ENCODE measurements at regions not wholly inside any gene's neighbourhood (a gene's known extent, or its start where the extent isn't known, plus 50 kb on each side); places are given as distances from the start of the nearest gene placed in this dataset.

DNA sequence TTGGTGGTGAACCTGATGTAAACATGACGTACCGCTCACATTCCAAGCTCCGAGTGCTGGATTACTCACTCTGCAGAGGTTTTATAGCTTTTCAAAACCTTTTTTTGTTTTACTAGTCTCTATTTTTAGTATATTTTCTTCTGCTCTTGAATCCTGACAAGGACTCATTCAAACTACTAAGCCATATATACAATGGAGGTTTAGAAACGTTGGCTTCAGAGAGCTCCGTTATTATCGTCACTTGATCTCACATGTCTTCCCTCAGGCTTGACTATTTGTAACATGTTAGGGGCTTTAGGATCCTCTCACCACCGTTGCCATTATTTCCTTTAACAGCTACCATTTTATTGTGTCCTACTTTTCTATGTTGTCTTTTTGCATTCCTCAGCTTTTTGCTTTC is 1321.5 kb upstream of the FLRT2 start:
- no peak overlapping the region for H2AFZ ChIP-seq
- DNase-seq (ENCODE audit: low spot score) = no peak
- H3K27ac ChIP-seq = no peak overlapping the region
- no peak for TF ChIP-seq EZH2phosphoT487 (IDR thresholded peaks at IDR 0.05; ENCODE audit: low read depth, severe bottlenecking, unreplicated experiment)
- 60% methylated on average over 7 of the region's 7 CpGs for WGBS (ENCODE audit: low lambda C conversion rate, missing lambda C conversion rate)
- H3K9me2 ChIP-seq (replicated peaks; ENCODE audit: insufficient read depth) = no peaks in the 10 kb centered on the region
- H3K36me3 ChIP-seq (replicated peaks; ENCODE audit: insufficient read depth, low read depth) = no peaks in the 10 kb centered on the region
- H4K20me1 ChIP-seq (ENCODE audit: insufficient read depth, poor library complexity, severe bottlenecking) = no peaks in the 10 kb centered on the region
- H3K79me2 ChIP-seq = no peaks in the 10 kb centered on the region
- H3K27me3 ChIP-seq = no peaks in the 10 kb centered on the region
- H3K4me3 ChIP-seq = no peak overlapping the region
- H3K4me1 ChIP-seq (ENCODE audit: insufficient read depth) = no peaks in the 10 kb centered on the region
- no peaks in the 10 kb centered on the region for H3K9me3 ChIP-seq (ENCODE audit: low read depth)
- H3K4me2 ChIP-seq = no peak overlapping the region

DNA sequence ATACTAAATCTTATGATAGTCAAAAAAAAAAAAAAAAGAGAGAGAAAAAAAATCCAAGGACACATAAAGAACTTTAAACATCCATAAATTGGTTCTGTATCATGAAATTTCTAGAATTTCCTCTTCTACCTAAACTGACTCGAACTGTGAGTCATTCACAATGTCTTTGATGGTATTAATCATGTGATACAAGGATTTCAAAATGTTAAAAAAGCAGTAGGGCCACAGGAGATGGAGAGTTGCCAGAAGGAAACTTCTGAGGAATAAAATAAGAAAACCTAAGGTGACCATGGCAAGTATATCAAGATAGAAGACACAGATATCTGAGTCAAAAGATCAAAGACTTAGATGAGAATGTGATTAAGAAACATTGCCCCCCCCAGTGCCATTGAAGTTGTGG is 1320.9 kb upstream of the FLRT2 start:
- Histone ChIP-seq H3K9me2 (replicated peaks; ENCODE audit: insufficient read depth) (no peaks in the 10 kb centered on the region), H3K9me3 (ENCODE audit: low read depth) (no peaks in the 10 kb centered on the region), H3K27me3 (no peaks in the 10 kb centered on the region), H2AFZ (no peak overlapping the region), H3K27ac (no peak overlapping the region), H4K20me1 (ENCODE audit: insufficient read depth, poor library complexity, severe bottlenecking) (no peaks in the 10 kb centered on the region), H3K4me3 (no peak overlapping the region), H3K79me2 (no peaks in the 10 kb centered on the region), H3K4me1 (ENCODE audit: insufficient read depth) (no peaks in the 10 kb centered on the region), H3K4me2 (no peak overlapping the region), H3K36me3 (replicated peaks; ENCODE audit: insufficient read depth, low read depth) (no peaks in the 10 kb centered on the region)
- 70% methylated on average over 1 of the region's 1 CpG for whole genome bisulfite sequencing (ENCODE audit: low lambda C conversion rate, missing lambda C conversion rate)
- no peak for DNase-seq (ENCODE audit: low spot score)
- TF ChIP-seq EZH2 (IDR thresholded peaks at IDR 0.05; ENCODE audit: borderline replicate concordance) (no peak), EZH2phosphoT487 (IDR thresholded peaks at IDR 0.05; ENCODE audit: low read depth, severe bottlenecking, unreplicated experiment) (no peak)
- TF ChIP-seq, protein P1, sequence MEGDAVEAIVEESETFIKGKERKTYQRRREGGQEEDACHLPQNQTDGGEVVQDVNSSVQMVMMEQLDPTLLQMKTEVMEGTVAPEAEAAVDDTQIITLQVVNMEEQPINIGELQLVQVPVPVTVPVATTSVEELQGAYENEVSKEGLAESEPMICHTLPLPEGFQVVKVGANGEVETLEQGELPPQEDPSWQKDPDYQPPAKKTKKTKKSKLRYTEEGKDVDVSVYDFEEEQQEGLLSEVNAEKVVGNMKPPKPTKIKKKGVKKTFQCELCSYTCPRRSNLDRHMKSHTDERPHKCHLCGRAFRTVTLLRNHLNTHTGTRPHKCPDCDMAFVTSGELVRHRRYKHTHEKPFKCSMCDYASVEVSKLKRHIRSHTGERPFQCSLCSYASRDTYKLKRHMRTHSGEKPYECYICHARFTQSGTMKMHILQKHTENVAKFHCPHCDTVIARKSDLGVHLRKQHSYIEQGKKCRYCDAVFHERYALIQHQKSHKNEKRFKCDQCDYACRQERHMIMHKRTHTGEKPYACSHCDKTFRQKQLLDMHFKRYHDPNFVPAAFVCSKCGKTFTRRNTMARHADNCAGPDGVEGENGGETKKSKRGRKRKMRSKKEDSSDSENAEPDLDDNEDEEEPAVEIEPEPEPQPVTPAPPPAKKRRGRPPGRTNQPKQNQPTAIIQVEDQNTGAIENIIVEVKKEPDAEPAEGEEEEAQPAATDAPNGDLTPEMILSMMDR (IDR thresholded peaks at IDR 0.05; ENCODE audit: poor library complexity) = no peak

DNA sequence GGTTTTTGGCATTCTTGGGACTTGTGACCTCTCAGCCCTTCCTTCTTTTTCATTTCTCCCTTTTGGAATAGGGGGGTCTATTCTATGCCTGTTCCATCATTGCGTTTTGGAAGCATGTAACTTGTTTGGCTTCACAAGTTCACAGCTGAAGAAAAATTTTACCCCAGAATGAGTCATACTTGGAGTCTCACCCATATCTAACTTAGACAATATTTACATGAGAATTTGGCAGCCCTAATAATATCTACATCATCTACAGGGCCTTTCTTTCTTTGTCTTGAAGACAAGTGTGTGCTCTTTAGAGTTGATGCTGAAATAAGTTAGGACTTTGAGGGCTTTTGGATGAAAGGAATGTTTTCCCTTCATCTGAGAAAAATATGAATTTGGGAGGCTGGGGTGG is 1312.9 kb upstream of the FLRT2 start:
- no peaks in the 10 kb centered on the region for H3K9me3 ChIP-seq (ENCODE audit: low read depth)
- H3K36me3 ChIP-seq (replicated peaks; ENCODE audit: insufficient read depth, low read depth) = no peaks in the 10 kb centered on the region
- WGBS (ENCODE audit: low lambda C conversion rate, missing lambda C conversion rate) = 95% methylated on average over 1 of the region's 1 CpG
- no peak overlapping the region for H3K27ac ChIP-seq
- no peaks in the 10 kb centered on the region for H3K79me2 ChIP-seq
- H3K4me1 ChIP-seq (ENCODE audit: insufficient read depth) = no peaks in the 10 kb centered on the region
- no peak for DNase-seq (ENCODE audit: low spot score)
- no peak overlapping the region for H2AFZ ChIP-seq
- H3K27me3 ChIP-seq = no peaks in the 10 kb centered on the region
- no peaks in the 10 kb centered on the region for H3K9me2 ChIP-seq (replicated peaks; ENCODE audit: insufficient read depth)
- H4K20me1 ChIP-seq (ENCODE audit: insufficient read depth, poor library complexity, severe bottlenecking) = no peaks in the 10 kb centered on the region
- TF ChIP-seq, protein P1 (IDR thresholded peaks at IDR 0.05; ENCODE audit: poor library complexity) = no peak
- no peak for TF ChIP-seq EZH2phosphoT487 (IDR thresholded peaks at IDR 0.05; ENCODE audit: low read depth, severe bottlenecking, unreplicated experiment)
- no peak for TF ChIP-seq EZH2 (IDR thresholded peaks at IDR 0.05; ENCODE audit: borderline replicate concordance)
- H3K4me3 ChIP-seq = no peak overlapping the region
- no peak overlapping the region for H3K4me2 ChIP-seq

DNA sequence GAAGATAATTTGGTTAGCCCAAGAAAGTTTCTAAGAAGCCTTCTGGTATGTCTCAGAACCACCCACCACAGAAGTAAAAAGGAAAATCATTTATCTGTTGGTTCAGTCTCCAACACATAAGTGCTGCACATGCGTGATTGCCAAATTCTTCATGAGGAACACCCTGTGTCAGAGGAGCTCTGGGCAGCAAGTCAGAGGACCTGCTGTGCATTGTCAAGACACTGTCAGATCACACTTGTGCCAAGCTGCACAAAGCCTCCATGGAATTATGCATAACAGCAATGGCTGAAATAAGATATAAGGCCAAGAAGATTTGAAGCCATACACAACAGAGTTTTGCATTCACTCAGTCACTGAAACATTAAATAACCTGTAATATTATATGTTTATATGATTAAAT is 1304.7 kb upstream of the FLRT2 start:
- WGBS (ENCODE audit: low lambda C conversion rate, missing lambda C conversion rate) = 81% methylated on average over 1 of the region's 1 CpG
- DNase-seq (ENCODE audit: low spot score) = peak; percentile 34

More for the DNA sequence above, 1304.7 kb upstream of the FLRT2 start:
- H3K27me3 ChIP-seq = no peaks in the 10 kb centered on the region
- H3K9me3 ChIP-seq (ENCODE audit: low read depth) = no peaks in the 10 kb centered on the region
- no peak overlapping the region for H2AFZ ChIP-seq
- no peaks in the 10 kb centered on the region for H3K36me3 ChIP-seq (replicated peaks; ENCODE audit: insufficient read depth, low read depth)
- H3K4me1 ChIP-seq (ENCODE audit: insufficient read depth) = no peaks in the 10 kb centered on the region
- H3K27ac ChIP-seq = no peak overlapping the region
- no peak overlapping the region for H3K4me3 ChIP-seq
- no peak for TF ChIP-seq EZH2phosphoT487 (IDR thresholded peaks at IDR 0.05; ENCODE audit: low read depth, severe bottlenecking, unreplicated experiment)
- H3K79me2 ChIP-seq = no peaks in the 10 kb centered on the region
- H3K9me2 ChIP-seq (replicated peaks; ENCODE audit: insufficient read depth) = no peaks in the 10 kb centered on the region
- no peaks in the 10 kb centered on the region for H4K20me1 ChIP-seq (ENCODE audit: insufficient read depth, poor library complexity, severe bottlenecking)
- no peak overlapping the region for H3K4me2 ChIP-seq
